ENCODE measurements at regions not wholly inside any gene's neighbourhood (a gene's known extent, or its start where the extent isn't known, plus 50 kb on each side); places are given as distances from the start of the nearest gene placed in this dataset.

GRCh38 chr2:156784020-156784701 is 348.0 kb downstream of the GPD2 start:
- H3K9me3 ChIP-seq (ENCODE audit: low read length) = no peaks in the 10 kb centered on the region
- H3K4me2 ChIP-seq (ENCODE audit: low read length) = no peak overlapping the region

DNA sequence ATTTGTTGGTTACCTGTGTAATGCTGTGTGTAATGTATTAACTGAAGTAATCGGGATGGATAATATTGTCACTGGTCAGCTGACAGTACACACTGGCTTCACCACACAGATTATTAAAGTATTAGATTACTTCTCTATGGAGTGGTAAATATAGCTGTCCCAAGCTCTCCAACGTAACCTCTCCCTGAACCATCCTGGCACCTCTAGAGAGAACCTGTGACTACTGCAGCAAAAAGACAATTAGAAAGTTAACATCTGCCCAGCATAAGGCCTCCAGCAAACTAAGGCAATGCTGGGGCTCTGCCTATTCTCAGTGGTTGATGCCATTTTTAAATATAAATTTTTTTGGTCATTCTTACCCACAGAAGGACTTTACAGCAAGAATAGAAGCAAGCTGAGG is 351.3 kb downstream of the GPD2 start:
- H3K27me3 ChIP-seq (ENCODE audit: insufficient read depth, low read depth, low read length) = no peaks in the 10 kb centered on the region
- H3K9me2 ChIP-seq (ENCODE audit: insufficient read depth, low read length) = no peaks in the 10 kb centered on the region
- H3K4me2 ChIP-seq (ENCODE audit: low read length) = no peak overlapping the region
- no peaks in the 10 kb centered on the region for H3F3A ChIP-seq (ENCODE audit: insufficient read depth, low read length, poor library complexity, severe bottlenecking)
- no peaks in the 10 kb centered on the region for H3K36me3 ChIP-seq (ENCODE audit: insufficient read depth, low read length)
- no peaks in the 10 kb centered on the region for H4K20me1 ChIP-seq (ENCODE audit: insufficient read depth)
- no peak overlapping the region for H3K9ac ChIP-seq (ENCODE audit: low read length)
- H2AFZ ChIP-seq (ENCODE audit: low read depth, low read length) = no peak overlapping the region
- no peaks in the 10 kb centered on the region for H3K9me3 ChIP-seq (ENCODE audit: low read length)
- no peak overlapping the region for H3K4me3 ChIP-seq (ENCODE audit: low read length)
- no peak overlapping the region for H3K27ac ChIP-seq (ENCODE audit: low read length)
- H3K79me2 ChIP-seq (replicated peaks; ENCODE audit: insufficient read depth, low read length) = no peaks in the 10 kb centered on the region
- TF ChIP-seq POLR2AphosphoS5 (IDR thresholded peaks at IDR 0.05) (no peak), RAD21 (conservative IDR thresholded peaks at IDR 0.05) (no peak), TAF1 (IDR thresholded peaks at IDR 0.05; ENCODE audit: low read depth) (no peak), EP300 (conservative IDR thresholded peaks at IDR 0.05; ENCODE audit: poor library complexity, severe bottlenecking) (no peak), SMC3 (conservative IDR thresholded peaks at IDR 0.05; ENCODE audit: poor library complexity) (no peak), CTCF (IDR thresholded peaks at IDR 0.05; ENCODE audit: poor library complexity, severe bottlenecking) (no peak)

More at GRCh38 chr2:156784020-156784701, 348.0 kb downstream of the GPD2 start:
- H3K27me3 ChIP-seq (ENCODE audit: insufficient read depth, low read depth, low read length) = no peaks in the 10 kb centered on the region
- H3K27ac ChIP-seq (ENCODE audit: low read length) = no peak overlapping the region
- no peaks in the 10 kb centered on the region for H3K36me3 ChIP-seq (ENCODE audit: insufficient read depth, low read length)
- no peaks in the 10 kb centered on the region for H4K20me1 ChIP-seq (ENCODE audit: insufficient read depth)
- no peak overlapping the region for H3K4me3 ChIP-seq (ENCODE audit: low read length)
- H3K79me2 ChIP-seq (replicated peaks; ENCODE audit: insufficient read depth, low read length) = no peaks in the 10 kb centered on the region
- no peaks in the 10 kb centered on the region for H3F3A ChIP-seq (ENCODE audit: insufficient read depth, low read length, poor library complexity, severe bottlenecking)
- H3K9me2 ChIP-seq (ENCODE audit: insufficient read depth, low read length) = no peaks in the 10 kb centered on the region
- TF ChIP-seq REST (IDR thresholded peaks at IDR 0.05; ENCODE audit: borderline replicate concordance) (no peak), SMC3 (conservative IDR thresholded peaks at IDR 0.05; ENCODE audit: poor library complexity) (no peak), POLR2AphosphoS5 (IDR thresholded peaks at IDR 0.05) (no peak), CTCF (IDR thresholded peaks at IDR 0.05; ENCODE audit: poor library complexity, severe bottlenecking) (no peak), MXI1 (conservative IDR thresholded peaks at IDR 0.05; ENCODE audit: poor library complexity, severe bottlenecking) (no peak), EP300 (conservative IDR thresholded peaks at IDR 0.05; ENCODE audit: poor library complexity, severe bottlenecking) (no peak), EZH2 (IDR thresholded peaks at IDR 0.05; ENCODE audit: borderline replicate concordance, insufficient read depth, low read length, poor library complexity, severe bottlenecking) (no peak), RAD21 (conservative IDR thresholded peaks at IDR 0.05) (no peak), TAF1 (IDR thresholded peaks at IDR 0.05; ENCODE audit: low read depth) (no peak)
- H3K9ac ChIP-seq (ENCODE audit: low read length) = no peak overlapping the region
- no peak overlapping the region for H2AFZ ChIP-seq (ENCODE audit: low read depth, low read length)
